NCI-H82 (cell line): ENCODE measurements at regions not wholly inside any gene's neighbourhood (a gene's known extent, or its start where the extent isn't known, plus 50 kb on each side); places are given as distances from the start of the nearest gene placed in this dataset.

Experiments
- DNase-seq: peaks from one replicate; lab custom pipeline; 2025; lab: John Stamatoyannopoulos, UW

GRCh38 chrX:42946544-42947194, 168.7 kb upstream of the PPP1R2C start:
- DNase-seq, result no peak

GRCh38 chrX:42948723-42949657, 171.0 kb upstream of the PPP1R2C start:
- DNase-seq, result no peak

GRCh38 chrX:42951747-42952146, 173.8 kb upstream of the PPP1R2C start:
- DNase-seq, result no peak

- DNase-seq, result no peak
Measured at GRCh38 chrX:42952621-42953020, 174.7 kb upstream of the PPP1R2C start.

GRCh38 chrX:42954880-42955279, 176.9 kb upstream of the PPP1R2C start:
- no peak for DNase-seq

GRCh38 chrX:42955349-42955748, 177.4 kb upstream of the PPP1R2C start:
- DNase-seq, result no peak

- no peak for DNase-seq
Measured at GRCh38 chrX:42967681-42968300, 189.8 kb upstream of the PPP1R2C start.

DNA sequence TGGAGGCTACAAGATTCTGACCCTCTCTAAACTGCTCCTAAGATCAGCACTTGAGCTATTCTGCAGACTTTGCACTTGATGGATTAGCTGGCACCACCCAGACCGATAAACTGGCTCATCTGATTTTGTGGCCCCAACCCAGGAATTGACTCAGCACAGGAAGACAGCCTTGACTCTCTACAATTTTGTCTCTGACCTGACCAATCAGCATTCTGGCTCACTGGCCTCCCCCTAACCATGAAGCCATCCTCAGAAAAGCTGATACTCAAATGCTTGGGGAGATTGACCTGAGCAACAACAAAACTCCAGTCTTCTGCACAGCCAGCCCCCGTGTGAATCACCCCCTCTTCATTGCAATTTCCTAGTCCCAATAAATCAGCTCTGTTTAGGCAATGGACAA, 195.4 kb upstream of the PPP1R2C start:
- DNase-seq, result no peak

- peak; percentile 6 for DNase-seq
Measured at GRCh38 chrX:42975906-42976305, 197.9 kb upstream of the PPP1R2C start.

GRCh38 chrX:42976746-42977366, 198.9 kb upstream of the PPP1R2C start:
- DNase-seq, result no peak

DNA sequence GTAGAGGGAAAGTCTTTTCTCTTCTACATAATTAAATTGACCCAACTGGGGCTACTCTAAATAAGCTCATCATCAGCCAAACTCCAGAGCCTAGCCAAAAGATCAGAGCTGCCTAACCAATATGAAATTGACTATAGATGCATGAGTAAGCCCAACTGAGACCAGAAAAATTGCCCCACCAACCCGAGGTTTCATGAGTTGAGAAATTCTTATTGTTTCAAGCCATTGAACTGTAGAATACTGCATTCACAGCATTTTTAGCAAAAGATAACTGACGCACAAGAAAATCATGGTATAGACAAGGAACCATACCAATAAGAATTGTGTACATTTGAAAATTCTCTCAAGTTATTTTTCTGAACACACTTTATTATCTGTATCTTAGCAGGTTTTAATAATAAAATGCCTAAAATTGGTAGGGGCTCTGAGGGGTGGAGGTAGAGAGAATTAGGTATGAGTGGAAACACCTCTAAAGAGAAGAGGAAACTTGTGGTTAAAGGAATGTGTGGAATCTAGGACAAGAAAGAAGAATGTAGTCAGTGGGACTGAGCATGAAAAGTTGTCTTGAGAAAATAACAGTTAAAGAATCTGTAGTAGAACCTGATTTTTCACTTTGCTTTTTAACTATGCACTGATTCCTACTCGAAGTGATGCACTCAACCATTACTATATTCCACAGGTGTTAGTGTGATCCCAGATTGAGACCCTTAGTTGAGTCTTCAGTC, 200.9 kb upstream of the PPP1R2C start:
- no peak for DNase-seq

- DNase-seq, result no peak
Measured at GRCh38 chrX:42988700-42989099, 210.7 kb upstream of the PPP1R2C start.

- DNase-seq, result no peak
Measured at GRCh38 chrX:42992199-42992943, 214.4 kb upstream of the PPP1R2C start.

DNA sequence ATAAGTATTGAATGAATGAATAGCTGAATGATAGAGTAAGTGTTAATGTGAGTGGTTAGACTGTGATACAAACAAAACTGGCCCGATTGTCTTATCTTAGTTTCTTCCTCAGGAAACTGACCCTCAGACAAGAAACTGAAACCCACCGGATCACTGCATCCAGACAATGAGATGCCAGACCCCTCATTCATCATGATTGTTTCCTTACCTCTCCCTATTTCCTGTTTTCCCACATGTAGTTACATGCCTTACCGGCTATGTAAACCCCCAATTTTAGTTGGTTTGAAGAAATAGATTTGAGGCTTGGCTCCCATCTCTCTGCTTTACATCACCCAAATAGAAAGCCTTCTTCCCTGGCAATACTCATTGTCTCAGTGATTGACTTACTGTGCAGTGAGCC, 218.9 kb upstream of the PPP1R2C start:
- no peak for DNase-seq

- no peak for DNase-seq
Measured at GRCh38 chrX:43000121-43000520, 222.2 kb upstream of the PPP1R2C start.

- no peak for DNase-seq
Measured at GRCh38 chrX:43002526-43003203, 224.7 kb upstream of the PPP1R2C start.

DNA sequence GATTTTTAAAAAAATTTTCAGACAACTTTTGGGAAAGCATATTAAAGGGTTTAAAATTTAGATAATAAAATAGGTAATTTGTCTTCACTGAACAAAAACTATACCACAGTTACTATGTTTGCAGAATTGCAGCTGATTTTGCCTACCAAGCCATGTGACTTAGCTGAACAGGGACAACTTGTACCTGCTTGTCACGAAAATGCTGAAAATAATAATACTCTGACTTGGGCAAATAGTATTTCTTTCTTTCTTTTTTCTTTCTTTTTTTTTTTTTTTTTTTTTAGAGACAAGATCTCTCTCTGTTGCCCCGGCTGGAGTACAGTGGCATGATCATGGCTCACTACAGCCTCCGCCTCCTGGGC, 225.2 kb upstream of the PPP1R2C start:
- DNase-seq, result no peak

GRCh38 chrX:43003939-43004338, 226.0 kb upstream of the PPP1R2C start:
- DNase-seq, result peak; percentile 1

DNA sequence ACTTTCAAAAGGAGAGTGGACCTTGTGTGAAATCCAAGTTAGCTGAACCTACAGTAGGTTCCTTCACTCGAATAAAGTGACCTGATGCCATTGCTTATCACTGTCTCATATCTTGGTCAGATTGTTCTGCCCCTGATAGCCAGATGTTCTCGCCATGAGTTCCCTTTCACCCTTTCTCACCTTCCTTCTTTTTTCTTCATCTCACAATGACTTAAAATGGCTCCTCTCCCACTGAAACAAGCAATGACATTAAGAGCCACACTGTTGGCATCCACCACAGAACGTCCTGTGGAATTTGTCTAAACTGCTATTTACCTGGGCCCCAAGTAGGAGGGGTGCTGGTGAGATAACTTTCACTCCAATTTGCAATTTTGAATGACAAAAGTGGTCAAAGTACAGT, 227.6 kb upstream of the PPP1R2C start:
- DNase-seq, result no peak

- no peak for DNase-seq
Measured at GRCh38 chrX:43008356-43008755, 230.4 kb upstream of the PPP1R2C start.

- DNase-seq, result no peak
Measured at GRCh38 chrX:43016021-43016420, 238.1 kb upstream of the PPP1R2C start.
